LNCaP clone FGC (cell line): ENCODE measurements at regions not wholly inside any gene's neighbourhood (a gene's known extent, or its start where the extent isn't known, plus 50 kb on each side); places are given as distances from the start of the nearest gene placed in this dataset.
A peak's percentile ranks its signal among the peaks of the same experiment; 100 is the strongest.

Experiments
- DNase-seq: peaks from one replicate; pipeline ENCODE4 v3.0.0-alpha.2; 2011; ENCODE audit warnings: low read depth
- H3K4me3 ChIP-seq: 2 replicates; pipeline ENCODE4 v1.5.1; 2011; ENCODE audit warnings: mild to moderate bottlenecking, low read depth, low read length, control low read depth
- TF ChIP-seq, protein P1 (sequence below): IDR thresholded peaks from 2 replicates; pipeline ENCODE4 v1.5.1; 2012; ENCODE audit warnings: mild to moderate bottlenecking; ENCODE audit not compliant: control insufficient read depth, insufficient read depth; ENCODE audit errors: extremely low read depth

DNA sequence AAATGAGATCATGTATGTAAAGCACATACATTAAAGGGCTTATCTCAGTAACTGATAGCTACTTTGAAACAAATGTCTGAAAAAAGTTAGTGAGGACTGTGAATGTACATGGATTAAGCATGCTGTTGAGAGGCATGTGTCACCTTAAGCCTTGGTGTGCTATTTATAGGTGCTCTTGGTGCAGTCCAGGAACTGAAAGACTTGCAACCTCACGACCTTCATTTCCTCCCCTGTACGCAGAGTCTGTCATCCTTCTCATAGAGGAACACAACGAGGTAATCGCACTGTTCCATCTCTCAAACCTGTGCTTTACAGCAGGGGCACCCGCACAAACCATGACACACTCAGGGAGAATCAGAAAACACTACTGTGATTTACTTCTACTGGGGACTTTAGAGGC lies 65.6 kb downstream of the UFM1 start:
- H3K4me3 ChIP-seq = no peak overlapping the region
- no peak for DNase-seq
- TF ChIP-seq, protein P1, sequence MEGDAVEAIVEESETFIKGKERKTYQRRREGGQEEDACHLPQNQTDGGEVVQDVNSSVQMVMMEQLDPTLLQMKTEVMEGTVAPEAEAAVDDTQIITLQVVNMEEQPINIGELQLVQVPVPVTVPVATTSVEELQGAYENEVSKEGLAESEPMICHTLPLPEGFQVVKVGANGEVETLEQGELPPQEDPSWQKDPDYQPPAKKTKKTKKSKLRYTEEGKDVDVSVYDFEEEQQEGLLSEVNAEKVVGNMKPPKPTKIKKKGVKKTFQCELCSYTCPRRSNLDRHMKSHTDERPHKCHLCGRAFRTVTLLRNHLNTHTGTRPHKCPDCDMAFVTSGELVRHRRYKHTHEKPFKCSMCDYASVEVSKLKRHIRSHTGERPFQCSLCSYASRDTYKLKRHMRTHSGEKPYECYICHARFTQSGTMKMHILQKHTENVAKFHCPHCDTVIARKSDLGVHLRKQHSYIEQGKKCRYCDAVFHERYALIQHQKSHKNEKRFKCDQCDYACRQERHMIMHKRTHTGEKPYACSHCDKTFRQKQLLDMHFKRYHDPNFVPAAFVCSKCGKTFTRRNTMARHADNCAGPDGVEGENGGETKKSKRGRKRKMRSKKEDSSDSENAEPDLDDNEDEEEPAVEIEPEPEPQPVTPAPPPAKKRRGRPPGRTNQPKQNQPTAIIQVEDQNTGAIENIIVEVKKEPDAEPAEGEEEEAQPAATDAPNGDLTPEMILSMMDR = no peak

DNA sequence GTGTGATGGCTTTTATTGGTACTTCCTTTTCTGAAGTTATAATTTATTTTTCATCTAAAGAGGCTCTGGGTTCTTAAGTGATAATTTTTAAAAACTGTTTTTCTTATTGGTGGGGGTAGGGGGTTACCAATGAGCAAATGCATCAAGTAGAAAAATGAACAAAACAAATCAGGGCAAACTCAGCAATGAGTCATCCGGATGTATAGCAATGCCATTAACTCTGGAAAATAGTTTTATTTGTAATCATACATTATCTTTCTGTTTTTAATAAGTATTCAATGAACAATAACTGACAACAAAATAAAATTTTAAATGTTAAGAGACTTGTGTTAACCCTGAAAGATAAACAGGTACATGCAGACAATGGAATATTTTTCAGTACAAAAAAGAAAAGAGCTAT lies 67.6 kb downstream of the UFM1 start:
- no peak for DNase-seq
- TF ChIP-seq, protein P1 = no peak
- no peak overlapping the region for H3K4me3 ChIP-seq

DNA sequence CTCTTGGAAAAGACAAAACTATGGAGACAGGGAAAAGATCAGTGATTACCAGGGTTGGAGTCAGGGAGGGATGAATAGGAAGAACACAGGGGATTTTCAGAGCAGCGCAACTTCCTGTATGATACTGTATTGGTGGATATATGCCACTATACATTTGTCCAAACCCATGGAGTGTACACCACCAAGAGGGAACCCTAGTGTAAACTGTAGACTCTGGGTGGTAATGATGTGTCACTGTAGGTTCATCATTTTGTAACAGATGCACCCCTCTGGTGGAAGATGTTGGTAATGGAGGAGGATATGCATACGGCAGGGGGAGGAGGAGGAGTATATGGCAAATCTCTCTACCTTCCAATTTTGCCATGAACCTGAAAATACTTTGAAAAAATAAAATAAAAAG lies 68.1 kb downstream of the UFM1 start:
- TF ChIP-seq, protein P1 = peak; percentile 47
- no peak for DNase-seq
- H3K4me3 ChIP-seq = no peak overlapping the region

DNA sequence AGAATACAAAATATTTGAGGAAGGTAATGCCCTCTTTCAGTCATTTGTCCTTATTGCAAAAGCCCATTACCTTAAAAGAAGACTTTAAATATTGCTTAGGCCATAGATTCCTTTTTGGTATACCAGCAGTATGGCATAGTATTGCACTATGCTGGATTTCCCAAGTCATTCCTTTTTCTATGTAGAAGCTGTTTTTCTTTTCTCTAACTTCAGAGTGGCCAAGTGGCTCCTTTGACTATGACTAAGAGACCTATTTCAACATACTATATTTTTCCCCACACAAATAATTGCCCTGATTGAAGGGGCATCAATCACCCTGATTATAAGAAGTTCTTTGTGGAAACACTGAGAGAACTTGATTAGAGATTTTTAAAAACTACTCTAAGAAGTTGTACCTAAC lies 68.6 kb downstream of the UFM1 start:
- DNase-seq = no peak
- no peak overlapping the region for H3K4me3 ChIP-seq
- TF ChIP-seq, protein P1 = no peak

DNA sequence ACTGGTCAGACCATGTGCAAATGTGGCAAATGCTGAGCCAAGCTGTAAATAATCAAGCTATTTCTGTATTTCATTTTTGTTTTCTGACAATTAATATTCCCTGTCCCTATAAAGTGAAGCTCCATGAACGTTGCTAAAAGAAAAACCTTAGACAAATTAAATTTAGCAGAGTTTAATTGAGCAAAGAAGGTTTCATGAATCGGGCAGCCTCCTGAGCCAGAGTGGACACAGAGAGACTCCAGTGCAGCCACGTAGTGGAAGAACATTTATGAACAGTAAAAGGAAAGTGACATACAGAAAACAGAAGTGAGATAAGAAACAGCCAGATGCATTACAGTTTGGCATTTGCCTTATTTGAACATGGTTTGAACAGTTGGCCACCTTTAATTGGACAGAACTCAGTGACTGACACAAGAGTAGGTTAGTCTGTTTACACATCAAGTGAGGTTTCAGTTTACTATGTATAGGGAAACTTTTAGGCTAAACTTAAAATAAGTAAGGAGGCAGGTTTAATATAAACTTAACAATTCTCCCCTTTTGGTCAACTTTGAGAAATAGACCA lies 69.7 kb downstream of the UFM1 start:
- H3K4me3 ChIP-seq = no peak overlapping the region
- TF ChIP-seq, protein P1 = no peak
- DNase-seq = no peak

DNA sequence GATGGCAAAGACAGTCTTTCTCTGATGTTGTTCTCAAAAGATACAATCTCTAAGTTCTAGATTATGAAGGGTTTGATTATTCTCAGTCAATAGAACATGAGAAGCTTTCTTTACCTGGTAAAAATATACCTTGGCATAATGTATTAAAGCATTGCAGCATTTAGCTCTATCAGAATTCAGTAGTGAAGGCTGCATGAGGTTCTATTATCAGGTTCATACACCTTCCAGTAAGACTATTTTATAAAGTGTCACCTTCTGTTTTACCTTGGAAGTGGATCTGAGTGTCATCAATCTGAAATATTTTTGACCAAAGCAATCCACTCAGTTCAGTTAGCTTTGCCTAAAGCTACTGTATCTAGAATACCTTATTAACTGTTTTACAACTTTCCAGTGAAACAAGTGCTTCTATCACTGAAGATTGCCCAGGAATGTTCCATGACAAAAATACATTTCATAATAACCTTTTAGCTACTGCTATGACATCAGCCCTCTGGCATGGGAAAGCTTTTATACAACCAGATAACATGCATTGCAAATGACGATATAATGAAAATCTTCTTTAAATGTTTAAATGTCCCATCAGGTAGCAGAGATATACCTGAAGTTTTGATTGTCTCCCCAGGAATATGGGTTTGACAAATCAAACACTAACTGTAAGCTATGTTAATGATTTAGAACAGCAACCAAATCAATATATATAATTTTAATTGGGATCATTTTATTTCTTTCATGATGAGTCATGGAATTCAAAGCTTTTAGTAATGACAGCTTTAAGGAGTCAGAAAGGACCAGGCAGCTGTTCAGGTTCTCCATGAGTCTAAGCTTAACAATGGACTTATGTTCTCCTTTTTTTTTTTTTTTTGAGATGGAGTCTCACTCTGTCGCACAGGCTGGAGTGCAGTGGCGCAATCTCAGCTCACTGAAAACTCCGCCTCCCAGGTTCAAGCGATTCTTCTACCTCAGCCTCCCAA lies 72.2 kb downstream of the UFM1 start:
- DNase-seq = no peak
- H3K4me3 ChIP-seq = no peak overlapping the region
- TF ChIP-seq, protein P1 = no peak
